HepG2 (cell line): ENCODE measurements at regions not wholly inside any gene's neighbourhood (a gene's known extent, or its start where the extent isn't known, plus 50 kb on each side); places are given as distances from the start of the nearest gene placed in this dataset.

Source experiments
- ATAC-seq: fragments of 200-7000 bp; cut with Tn5 transposase; 3 replicates; pipeline ENCODE4 v1.9.1; 2020; ENCODE audit warnings: mild to moderate bottlenecking, moderate library complexity
- BruUV-seq: library from RNA; stranded (reverse); fragments of 400-500 nt; replicated peaks from 2 replicates; lab custom pipeline; 2021; lab: Mats Ljungman, UMichigan
- CTCF ChIA-PET: fragments of 300-600 bp; formaldehyde crosslinking; extraction: SDS; loops from one replicate; lab custom pipeline; 2021; ENCODE audit warnings: low total read pairs, inconsistent platforms, low intra/inter-chr PET ratio; lab: Yijun Ruan, JAX
- POLR2A ChIA-PET: fragments of 350-600 bp; sonication (Branson Sonifier 250); formaldehyde crosslinking; loops from one replicate; lab custom pipeline; 2020; ENCODE audit warnings: antibody characterized with exemption, inconsistent platforms; lab: Yijun Ruan, JAX
- DNase-seq: peaks from one replicate; pipeline ENCODE4 v3.0.0-alpha.2; 2015; ENCODE audit warnings: low spot score
- FAIRE-seq: peaks from 3 replicates; lab custom pipeline; 2011; peaks lifted over from hg19 to GRCh38; lab: Jason Lieb, UNC
- H2AFZ ChIP-seq: one replicate; pipeline ENCODE4 v1.6.1; 2011; ENCODE audit warnings: low read length, inconsistent platforms
- H3K27ac ChIP-seq: fragments of 300-600 bp; 3 replicates; pipeline ENCODE4 v1.8.0; 2011; ENCODE audit warnings: mixed run types, mild to moderate bottlenecking, mixed read lengths, low read length, inconsistent platforms; ENCODE audit not compliant: insufficient read depth; ENCODE audit errors: extremely low read length
- H3K27me3 ChIP-seq, 2 experiments: fragments of 200-600 bp in 1 of 2; 2 replicates in 1 of 2; 3 replicates in 1 of 2; pipeline versions ENCODE4 v1.6.0 to v1.8.0; 2011; ENCODE audit warnings: low read length in 2 of 2, mild to moderate bottlenecking in 2 of 2, moderate library complexity in 2 of 2, inconsistent platforms in 1 of 2; ENCODE audit not compliant: insufficient read depth in 2 of 2, control insufficient read depth in 1 of 2
- H3K36me3 ChIP-seq, 2 experiments: fragments of 200-600 bp in 1 of 2; replicated peaks in 1 of 2; 2 replicates in 1 of 2; 3 replicates in 1 of 2; pipeline versions ENCODE4 v1.5.1 to v1.8.0; 2011; ENCODE audit warnings: low read length in 2 of 2, inconsistent platforms in 1 of 2; ENCODE audit not compliant: insufficient read depth in 2 of 2, control insufficient read depth in 1 of 2
- H3K4me1 ChIP-seq: 2 replicates; pipeline ENCODE4 v1.5.1; 2012; ENCODE audit warnings: low read length, inconsistent platforms; ENCODE audit not compliant: insufficient read depth
- H3K4me2 ChIP-seq: 2 replicates; pipeline ENCODE4 v1.6.0; 2011; ENCODE audit warnings: low read depth, low read length, inconsistent platforms
- H3K4me3 ChIP-seq, 3 experiments: fragments of 200-600 bp in 1 of 3; sonication (generic), shearing (Covaris generic) in 1 of 3; replicated peaks in 1 of 3; 2 replicates each; pipeline ENCODE4 v1.5.1; 2011 to 2016; ENCODE audit warnings: low read length in 3 of 3, inconsistent platforms in 2 of 3, low read depth in 2 of 3, mild to moderate bottlenecking in 2 of 3, control low read depth in 1 of 3, mixed read lengths in 1 of 3; ENCODE audit not compliant: insufficient read depth in 1 of 3
- H3K79me2 ChIP-seq: one replicate; pipeline ENCODE4 v1.6.1; 2011; ENCODE audit warnings: low read length, inconsistent platforms; ENCODE audit not compliant: insufficient read depth
- H3K9ac ChIP-seq: 2 replicates; pipeline ENCODE4 v1.6.0; 2011; ENCODE audit warnings: mild to moderate bottlenecking, low read depth, low read length, inconsistent platforms; ENCODE audit not compliant: insufficient read depth
- H3K9me3 ChIP-seq: 2 replicates; pipeline ENCODE4 v1.5.1; 2012; ENCODE audit warnings: mild to moderate bottlenecking, low read length
- H4K20me1 ChIP-seq: 2 replicates; pipeline ENCODE4 v1.6.0; 2011; ENCODE audit warnings: inconsistent platforms, mild to moderate bottlenecking, low read length, moderate library complexity; ENCODE audit not compliant: insufficient read depth
- KMT2B ChIP-seq: IDR thresholded peaks from 2 replicates; pipeline ENCODE4 v1.6.1; 2016; ENCODE audit warnings: missing genetic modification reagents, missing compliant biosample characterization
- NFYB ChIP-seq: sonication (generic); formaldehyde crosslinking; IDR thresholded peaks from 2 replicates; pipeline ENCODE4 v1.4.0; 2020; ENCODE audit warnings: missing genetic modification reagents
- RELA ChIP-seq: sonication (generic); formaldehyde crosslinking; IDR thresholded peaks from 2 replicates; pipeline ENCODE4 v1.4.0; 2020; ENCODE audit warnings: missing genetic modification reagents
- XRCC5 ChIP-seq: fragments of 200-400 bp; formaldehyde crosslinking; optimal IDR thresholded peaks from 2 replicates; pipeline ENCODE3; 2017; ENCODE audit warnings: mild to moderate bottlenecking, low read length
- ZNF224 ChIP-seq: sonication (generic); formaldehyde crosslinking; IDR thresholded peaks from 2 replicates; pipeline ENCODE4 v1.5.0; 2020; ENCODE audit warnings: mild to moderate bottlenecking, missing genetic modification reagents
- ZNF879 ChIP-seq: sonication (generic); formaldehyde crosslinking; IDR thresholded peaks from 2 replicates; pipeline ENCODE4 v1.8.1; 2023; ENCODE audit warnings: missing genetic modification reagents
- WGBS: methylation state at CpG from one replicate; pipeline ENCODE4 v1.1.6; 2017; ENCODE audit warnings: low lambda C conversion rate; 5-methylcytosine and 5-hydroxymethylcytosine counted together
- in situ Hi-C: cut with HindIII; loops from 2 replicates; pipeline ENCODE4 v1.10.0; 2017; ENCODE audit warnings: low pct_unique_long_range_greater_than_20kb; ENCODE audit not compliant: extremely low pct_ligation_motif_present
- intact Hi-C: fragments of 100-400 bp; cut with micrococcal nuclease; formaldehyde crosslinking; loops from one replicate; pipeline ENCODE4 v1.10.0; 2022; ENCODE audit not compliant: unreplicated experiment
- TF ChIP-seq, protein P1 (sequence below): IDR thresholded peaks from 2 replicates; pipeline ENCODE4 v1.4.0; 2020; ENCODE audit warnings: mild to moderate bottlenecking, missing genetic modification reagents
- TF ChIP-seq, protein P2 (sequence below): sonication (generic); formaldehyde crosslinking; IDR thresholded peaks from 2 replicates; pipeline ENCODE4 v1.5.1; 2020; ENCODE audit warnings: missing genetic modification reagents, mild to moderate bottlenecking, borderline replicate concordance

- FAIRE-seq: no peak
- H3K4me3 ChIP-seq: no peak overlapping the region
- BruUV-seq: no TSS peak
Observed at GRCh38 chr6:148080315-148080714, 262.3 kb upstream of the SASH1 start.

GRCh38 chr6:148081076-148081475 is 261.6 kb upstream of the SASH1 start:
- Histone ChIP-seq H3K36me3 (no peaks in the 10 kb centered on the region), H4K20me1 (no peaks in the 10 kb centered on the region), H3K27me3 (no peaks in the 10 kb centered on the region), H3K9me3 (no peaks in the 10 kb centered on the region), H3K4me2 (no peak overlapping the region), H3K27ac (no peak overlapping the region), H3K4me3 (no peak overlapping the region), H3K4me1 (no peaks in the 10 kb centered on the region), H3K9ac (no peak overlapping the region), H2AFZ (no peak overlapping the region), H3K79me2 (no peaks in the 10 kb centered on the region)
- DNase-seq (no peak), FAIRE-seq (no peak), ATAC-seq (no peak)
- no peak for TF ChIP-seq KMT2B
- no peak for TF ChIP-seq NFYB (CRISPR knock-in tag)
- TF ChIP-seq ZNF224: no peak
- TF ChIP-seq, protein P1, sequence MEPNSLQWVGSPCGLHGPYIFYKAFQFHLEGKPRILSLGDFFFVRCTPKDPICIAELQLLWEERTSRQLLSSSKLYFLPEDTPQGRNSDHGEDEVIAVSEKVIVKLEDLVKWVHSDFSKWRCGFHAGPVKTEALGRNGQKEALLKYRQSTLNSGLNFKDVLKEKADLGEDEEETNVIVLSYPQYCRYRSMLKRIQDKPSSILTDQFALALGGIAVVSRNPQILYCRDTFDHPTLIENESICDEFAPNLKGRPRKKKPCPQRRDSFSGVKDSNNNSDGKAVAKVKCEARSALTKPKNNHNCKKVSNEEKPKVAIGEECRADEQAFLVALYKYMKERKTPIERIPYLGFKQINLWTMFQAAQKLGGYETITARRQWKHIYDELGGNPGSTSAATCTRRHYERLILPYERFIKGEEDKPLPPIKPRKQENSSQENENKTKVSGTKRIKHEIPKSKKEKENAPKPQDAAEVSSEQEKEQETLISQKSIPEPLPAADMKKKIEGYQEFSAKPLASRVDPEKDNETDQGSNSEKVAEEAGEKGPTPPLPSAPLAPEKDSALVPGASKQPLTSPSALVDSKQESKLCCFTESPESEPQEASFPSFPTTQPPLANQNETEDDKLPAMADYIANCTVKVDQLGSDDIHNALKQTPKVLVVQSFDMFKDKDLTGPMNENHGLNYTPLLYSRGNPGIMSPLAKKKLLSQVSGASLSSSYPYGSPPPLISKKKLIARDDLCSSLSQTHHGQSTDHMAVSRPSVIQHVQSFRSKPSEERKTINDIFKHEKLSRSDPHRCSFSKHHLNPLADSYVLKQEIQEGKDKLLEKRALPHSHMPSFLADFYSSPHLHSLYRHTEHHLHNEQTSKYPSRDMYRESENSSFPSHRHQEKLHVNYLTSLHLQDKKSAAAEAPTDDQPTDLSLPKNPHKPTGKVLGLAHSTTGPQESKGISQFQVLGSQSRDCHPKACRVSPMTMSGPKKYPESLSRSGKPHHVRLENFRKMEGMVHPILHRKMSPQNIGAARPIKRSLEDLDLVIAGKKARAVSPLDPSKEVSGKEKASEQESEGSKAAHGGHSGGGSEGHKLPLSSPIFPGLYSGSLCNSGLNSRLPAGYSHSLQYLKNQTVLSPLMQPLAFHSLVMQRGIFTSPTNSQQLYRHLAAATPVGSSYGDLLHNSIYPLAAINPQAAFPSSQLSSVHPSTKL: no peak
- TF ChIP-seq XRCC5: no peak
- no TSS peak for BruUV-seq
- 45% methylated on average over 7 of the region's 7 CpGs for WGBS
- intact Hi-C loops (no loop called here), in situ Hi-C loops (no loop called here)
- CTCF ChIA-PET: no interaction called here
- POLR2A ChIA-PET: no interaction called here

More at GRCh38 chr6:148080315-148080714, 262.3 kb upstream of the SASH1 start:
- H4K20me1 ChIP-seq: no peaks in the 10 kb centered on the region
- H3K36me3 ChIP-seq: no peaks in the 10 kb centered on the region
- no peak overlapping the region for H3K4me2 ChIP-seq
- CTCF ChIA-PET: no interaction called here
- H3K9ac ChIP-seq: no peak overlapping the region
- POLR2A ChIA-PET: no interaction called here
- TF ChIP-seq, protein P2, sequence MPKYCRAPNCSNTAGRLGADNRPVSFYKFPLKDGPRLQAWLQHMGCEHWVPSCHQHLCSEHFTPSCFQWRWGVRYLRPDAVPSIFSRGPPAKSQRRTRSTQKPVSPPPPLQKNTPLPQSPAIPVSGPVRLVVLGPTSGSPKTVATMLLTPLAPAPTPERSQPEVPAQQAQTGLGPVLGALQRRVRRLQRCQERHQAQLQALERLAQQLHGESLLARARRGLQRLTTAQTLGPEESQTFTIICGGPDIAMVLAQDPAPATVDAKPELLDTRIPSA (CRISPR knock-in tag): no peak
- TF ChIP-seq ZNF879 (no peak), RELA (CRISPR knock-in tag) (no peak)
- TF ChIP-seq, all 625 proteins: peak for 0
- no peak for ATAC-seq
- Histone ChIP-seq H2AFZ (no peak overlapping the region), H3K27me3 (no peaks in the 10 kb centered on the region), H3K4me1 (no peaks in the 10 kb centered on the region), H3K79me2 (no peaks in the 10 kb centered on the region), H3K9me3 (no peaks in the 10 kb centered on the region), H3K27ac (no peak overlapping the region)
- WGBS: 28% methylated on average over 1 of the region's 1 CpG
- in situ Hi-C loops: no loop called here
- no peak for DNase-seq
- intact Hi-C loops: no loop called here
